Activated CD4-positive, CD25-positive, alpha-beta regulatory T cell (primary cell): ENCODE measurements at regions not wholly inside any gene's neighbourhood (a gene's known extent, or its start where the extent isn't known, plus 50 kb on each side); places are given as distances from the start of the nearest gene placed in this dataset.

Experiments
- DNase-seq, 4 experiments: peaks; one replicate each; lab custom pipeline; 2025; lab: John Stamatoyannopoulos, UW

DNA sequence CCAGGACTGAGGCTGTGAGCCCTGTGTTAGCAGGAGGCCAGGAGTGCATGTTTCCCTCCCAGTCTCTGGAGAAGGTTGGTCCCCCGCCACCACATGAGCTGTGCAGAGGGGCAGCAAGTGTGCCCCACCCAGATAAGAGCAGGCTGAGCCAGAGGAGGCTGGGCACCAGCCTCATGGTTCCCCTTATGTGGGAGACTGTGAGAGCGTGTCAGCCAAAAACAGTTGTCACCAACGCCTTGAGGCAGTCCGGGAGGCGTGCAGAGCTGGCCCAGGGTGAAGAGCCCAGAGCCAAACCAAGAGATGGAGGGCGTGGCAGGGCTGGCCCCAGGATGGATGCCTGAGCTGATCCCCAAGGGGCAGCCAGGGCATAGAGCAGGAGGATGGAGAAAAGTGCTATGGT lies 128.7 kb upstream of the GLI2 start:
- DNase-seq: no peak

- no peak for DNase-seq
Observed at GRCh38 chr2:120607506-120607905, 128.2 kb upstream of the GLI2 start.

- no peak for DNase-seq
Observed at GRCh38 chr2:120607996-120608395, 127.7 kb upstream of the GLI2 start.

- DNase-seq: no peak
Observed at GRCh38 chr2:120609826-120610395, 125.8 kb upstream of the GLI2 start.

- DNase-seq: no peak
Observed at GRCh38 chr2:120611016-120611415, 124.7 kb upstream of the GLI2 start.

DNA sequence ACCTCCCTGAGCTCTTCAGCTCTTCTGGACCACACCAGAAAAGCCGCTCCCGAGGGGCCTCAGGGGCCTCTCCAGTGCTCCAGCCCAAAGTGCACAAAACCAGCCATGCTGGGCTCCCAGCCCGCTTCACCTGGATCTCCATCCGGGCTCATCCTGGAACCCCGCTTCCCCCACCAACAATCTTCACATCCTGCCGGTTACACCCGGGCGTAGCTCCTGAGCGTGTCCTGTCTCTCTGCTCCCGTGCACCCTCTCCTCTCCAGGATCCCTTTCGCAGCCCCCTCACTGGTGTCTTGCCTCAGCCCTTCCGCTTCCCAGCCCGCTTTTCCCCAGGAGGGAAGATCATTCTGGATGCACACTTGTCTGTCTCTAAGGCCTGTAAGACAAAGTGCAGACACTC lies 123.7 kb upstream of the GLI2 start:
- DNase-seq: no peak

DNA sequence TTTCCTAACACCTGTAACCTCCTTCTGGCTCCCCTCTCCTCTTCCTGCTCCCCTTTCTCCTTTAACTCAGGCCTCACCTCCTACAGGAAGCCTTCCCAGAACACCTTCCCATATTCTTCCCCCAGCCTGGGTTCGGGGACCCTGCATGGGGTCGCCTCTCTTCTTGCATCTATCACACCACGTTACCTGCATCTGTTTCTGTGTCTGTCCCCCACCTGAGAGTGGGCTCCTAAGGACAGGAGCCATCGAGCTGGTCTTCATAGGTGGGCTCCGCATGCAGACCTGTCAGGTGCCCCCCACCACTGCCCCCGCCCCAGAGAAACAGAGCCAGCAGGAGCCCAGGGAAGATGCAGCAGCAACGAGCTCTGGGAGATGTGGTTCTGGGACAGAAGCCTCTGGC lies 123.2 kb upstream of the GLI2 start:
- DNase-seq: no peak

GRCh38 chr2:120612931-120613330 lies 122.7 kb upstream of the GLI2 start:
- DNase-seq: no peak

DNA sequence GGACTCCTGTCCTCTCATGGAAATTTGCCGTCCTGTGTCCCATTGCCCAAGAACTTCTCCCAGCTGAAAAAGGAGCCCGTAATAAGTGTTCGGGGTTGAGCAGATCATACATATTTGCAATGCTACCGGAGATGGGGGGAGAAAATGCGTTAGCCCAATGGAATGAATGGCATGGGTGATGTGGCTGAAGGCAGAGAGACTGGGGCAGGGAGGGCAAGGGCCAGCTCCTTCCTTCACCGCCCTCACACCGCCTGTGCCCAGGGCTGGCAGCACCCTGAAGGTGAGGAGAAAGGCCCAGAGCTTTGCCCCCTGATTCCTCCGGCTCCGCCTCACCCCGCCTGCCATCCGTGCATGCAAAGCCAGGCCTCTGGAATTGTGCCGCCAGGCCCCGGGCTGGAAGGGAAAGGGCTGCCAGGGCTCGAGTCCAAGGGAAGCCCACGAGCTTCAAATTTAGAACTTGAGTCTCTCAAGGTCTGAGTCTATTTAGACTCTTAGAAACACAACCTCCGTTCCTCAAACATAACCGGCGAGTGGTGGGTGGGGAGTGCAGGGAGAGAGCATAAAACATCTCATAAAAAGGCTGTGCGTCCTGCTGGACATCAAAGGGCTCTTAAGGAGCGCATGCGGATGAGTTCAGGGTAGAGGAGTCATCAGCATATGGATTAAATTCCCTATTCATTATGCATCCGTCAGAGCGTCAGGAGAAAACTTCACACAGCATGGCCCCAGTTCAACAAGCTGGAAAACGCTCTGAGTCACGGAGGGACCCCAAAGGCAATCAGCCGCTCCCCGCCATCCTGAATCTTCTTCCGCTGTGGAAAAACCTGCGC lies 121.7 kb upstream of the GLI2 start:
- DNase-seq: no peak

- no peak for DNase-seq
Observed at GRCh38 chr2:120614901-120615300, 120.8 kb upstream of the GLI2 start.

- no peak for DNase-seq
Observed at GRCh38 chr2:120616261-120616660, 119.4 kb upstream of the GLI2 start.

GRCh38 chr2:120617055-120617454 lies 118.6 kb upstream of the GLI2 start:
- DNase-seq: no peak

- DNase-seq: no peak
Observed at GRCh38 chr2:120618830-120619229, 116.8 kb upstream of the GLI2 start.

DNA sequence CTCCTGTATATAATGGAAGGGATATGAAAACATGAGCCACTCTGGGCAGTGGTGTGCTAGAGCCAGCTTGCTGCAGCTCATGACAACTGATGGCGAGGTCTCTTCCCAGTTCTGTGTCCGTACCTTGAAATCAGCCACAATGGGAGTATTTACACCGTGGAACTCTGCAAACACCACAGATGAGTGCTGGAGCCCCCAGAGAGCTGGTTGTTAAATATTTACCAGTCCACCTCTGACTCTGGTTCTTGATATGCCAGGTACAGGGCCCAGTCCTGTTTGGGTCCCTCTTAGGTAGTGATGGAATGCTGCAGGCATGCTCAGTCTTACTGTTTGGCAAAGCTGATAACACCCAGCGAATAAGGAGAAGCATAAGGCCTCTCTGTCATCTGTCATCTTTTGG lies 116.1 kb upstream of the GLI2 start:
- DNase-seq: no peak

GRCh38 chr2:120620025-120620793 lies 115.5 kb upstream of the GLI2 start:
- no peak for DNase-seq

GRCh38 chr2:120622159-120622869 lies 113.4 kb upstream of the GLI2 start:
- DNase-seq: no peak

DNA sequence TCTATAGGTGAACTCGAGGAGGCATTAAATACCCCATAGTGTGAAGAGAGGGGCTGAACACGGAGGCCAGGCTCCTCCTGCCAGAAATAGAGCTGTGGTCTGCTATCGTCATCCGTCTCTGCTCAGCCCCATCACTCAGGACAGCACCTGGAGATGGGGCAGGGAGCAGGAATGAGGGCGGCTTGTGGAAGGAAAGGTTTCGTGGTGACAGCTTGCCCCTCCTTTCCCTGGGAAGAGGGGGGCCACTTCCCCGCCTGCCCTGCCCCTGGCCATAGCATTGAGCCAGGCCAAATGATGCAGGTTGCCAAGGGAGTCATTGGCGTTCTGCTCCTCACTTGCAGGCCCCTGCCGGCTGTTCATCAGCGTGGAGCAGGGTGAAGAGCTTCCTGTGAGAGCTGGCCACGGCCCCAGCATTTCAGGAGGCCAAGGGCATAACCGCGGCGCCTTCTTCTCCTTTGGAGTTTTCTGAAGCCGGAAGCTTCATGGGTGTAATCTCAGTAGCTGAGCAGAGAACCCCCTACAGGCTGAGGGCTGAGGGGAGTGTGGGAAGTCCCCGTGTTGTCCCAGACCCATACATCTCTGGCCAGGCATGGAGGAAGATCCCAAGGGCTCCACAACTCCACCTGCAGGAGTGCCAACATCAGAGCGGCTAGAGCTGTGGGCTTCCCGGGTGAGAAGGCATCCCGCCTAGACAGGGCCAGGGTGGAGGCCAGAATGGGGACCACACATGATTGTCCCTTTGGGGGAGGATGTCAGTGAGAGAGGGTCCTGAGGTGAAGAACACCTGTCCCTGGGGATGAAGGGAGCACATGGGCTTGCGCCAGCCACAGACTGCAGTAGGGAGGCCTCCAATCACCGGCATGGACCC lies 112.5 kb upstream of the GLI2 start:
- DNase-seq: no peak

- DNase-seq: no peak
Observed at GRCh38 chr2:120624061-120624737, 111.5 kb upstream of the GLI2 start.

DNA sequence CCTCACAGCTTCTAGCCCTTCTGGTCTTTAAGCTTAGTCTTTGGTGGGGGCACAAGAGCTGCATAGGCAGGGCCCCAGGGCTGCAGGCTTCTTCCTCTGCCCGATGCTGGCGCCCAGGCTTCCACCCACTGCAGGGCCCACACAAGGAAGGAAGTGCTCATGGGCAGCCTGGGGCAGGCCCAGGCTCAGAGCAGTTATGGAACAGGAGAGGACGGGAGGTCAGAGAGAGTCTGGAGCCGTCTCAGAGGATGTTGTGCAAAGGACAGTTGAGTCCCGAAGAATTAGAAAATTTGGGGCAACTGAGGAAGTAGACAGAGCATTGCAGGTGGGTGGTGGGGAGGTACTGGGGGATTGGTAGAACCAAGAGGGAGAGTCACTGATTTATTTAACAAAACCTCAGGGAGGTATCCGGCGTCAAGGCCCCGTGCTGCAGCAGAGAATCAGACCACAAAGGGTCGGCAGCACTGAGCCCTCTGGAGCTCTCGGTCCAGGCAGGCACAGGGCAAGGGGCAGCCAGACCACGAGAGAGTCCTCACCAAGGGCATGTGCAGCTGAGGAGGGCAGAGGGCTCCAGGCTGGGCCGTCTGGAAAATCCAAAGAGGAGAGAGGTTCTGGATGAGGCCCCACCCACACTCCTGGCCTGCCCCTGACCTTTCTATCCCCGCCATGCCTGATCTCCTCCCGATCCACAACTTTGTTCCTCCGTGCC lies 110.8 kb upstream of the GLI2 start:
- DNase-seq: no peak

GRCh38 chr2:120625865-120626560 lies 109.7 kb upstream of the GLI2 start:
- no peak for DNase-seq
